SW480 (cell line): ENCODE measurements at regions not wholly inside any gene's neighbourhood (a gene's known extent, or its start where the extent isn't known, plus 50 kb on each side); places are given as distances from the start of the nearest gene placed in this dataset.
"Not testable (repeated sequence)": the region's sequence is repeated elsewhere in the genome, so short reads cannot be mapped to it uniquely, and the experiment has no call there.

Experiments
- DNase-seq: peaks from one replicate; pipeline ENCODE4 v3.0.0-alpha.2; 2016; ENCODE audit warnings: low spot score

DNA sequence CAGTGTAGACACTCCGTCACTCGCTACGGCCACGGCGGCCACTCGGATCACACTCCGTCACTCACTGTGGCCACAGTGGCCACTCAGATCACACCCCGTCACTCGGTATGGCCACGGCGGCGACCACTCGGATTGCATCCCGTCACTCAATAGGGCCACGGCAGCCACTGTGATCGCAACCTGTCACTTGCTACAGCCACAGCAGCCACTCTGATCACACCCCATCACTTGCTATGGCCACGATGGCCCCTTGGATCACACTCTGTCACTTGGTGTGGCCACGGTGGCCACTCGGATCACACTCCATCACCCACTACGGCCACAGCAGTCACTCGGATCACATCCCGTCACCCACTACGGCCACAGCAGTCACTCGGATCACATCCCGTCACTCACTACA is 175.3 kb downstream of the LAT start:
- DNase-seq = not testable (repeated sequence)

DNA sequence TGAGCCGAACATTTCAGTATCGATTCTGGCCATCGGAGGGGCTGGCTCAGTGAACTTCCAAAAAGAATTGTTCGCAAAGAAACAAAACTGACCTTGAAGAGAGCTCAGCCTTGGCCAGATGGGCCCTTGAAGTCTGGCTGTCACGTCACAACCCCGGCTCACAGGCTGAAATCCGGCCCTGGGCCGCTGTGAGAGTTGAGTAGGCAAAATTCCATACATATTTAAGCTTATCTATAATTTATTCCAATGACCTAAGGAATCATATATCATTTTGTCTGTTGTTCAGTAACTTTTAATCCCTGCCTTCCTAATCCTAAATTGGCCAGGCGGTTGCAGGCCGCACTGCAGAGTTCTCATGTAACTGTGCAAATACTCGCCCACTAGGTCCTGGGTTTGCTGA is 174.8 kb downstream of the LAT start:
- DNase-seq = not testable (repeated sequence)

DNA sequence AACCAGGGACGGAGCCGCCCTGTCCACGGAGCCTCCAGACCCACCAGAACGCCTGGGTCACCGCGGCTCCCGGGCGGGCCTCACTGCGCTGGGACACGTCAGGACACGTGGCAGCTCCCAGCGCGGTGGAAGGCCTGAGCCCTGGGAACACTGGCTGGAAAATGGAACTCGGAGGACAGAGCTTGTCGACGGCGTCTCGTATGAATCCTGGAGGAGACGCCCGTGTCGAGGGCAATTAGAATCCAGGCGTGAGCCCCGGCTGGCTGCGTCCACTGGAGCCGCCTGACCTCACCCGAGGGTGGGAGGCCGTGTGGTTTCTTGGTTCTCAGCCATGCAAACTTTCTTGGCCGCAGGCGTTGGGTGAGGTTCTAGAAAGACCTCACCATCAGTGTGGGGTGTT is 173.9 kb downstream of the LAT start:
- DNase-seq = no peak

DNA sequence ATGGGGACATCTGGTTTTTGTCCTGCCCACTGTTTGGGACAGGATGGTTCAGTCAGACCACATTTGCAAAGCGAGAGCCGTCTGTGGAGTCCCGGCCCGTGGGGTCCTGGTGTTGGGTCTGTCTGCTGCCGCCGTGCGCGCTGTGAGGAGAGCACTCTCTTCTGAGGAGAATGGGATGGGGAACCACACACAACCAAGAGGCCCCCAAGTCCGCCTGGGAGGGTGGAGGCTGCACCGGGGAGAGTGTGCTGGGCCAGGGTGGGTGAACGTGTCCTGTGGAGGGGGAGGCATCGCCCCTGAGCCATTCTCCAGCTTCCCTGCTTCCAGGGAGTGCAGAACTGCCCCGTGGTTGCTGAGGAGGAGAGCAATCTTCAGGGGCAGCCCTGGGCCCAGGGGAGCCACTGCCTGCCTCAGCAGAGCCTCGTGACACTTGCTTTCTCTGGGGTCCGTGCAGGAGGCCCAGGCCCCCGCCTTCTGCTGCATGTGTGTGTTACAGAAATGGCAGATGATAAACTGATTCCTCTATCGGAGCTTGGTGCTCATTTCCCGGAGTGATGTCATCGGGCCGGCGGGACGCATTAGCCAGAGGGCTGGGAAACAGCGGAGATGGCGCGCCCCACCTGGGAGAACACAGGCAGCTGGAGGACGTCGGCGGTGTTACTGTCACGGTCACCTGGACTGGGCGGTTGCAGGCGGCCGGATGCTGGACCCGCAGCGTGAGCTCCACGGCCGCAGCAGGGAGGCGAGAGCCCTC is 173.4 kb downstream of the LAT start:
- not testable (repeated sequence) for DNase-seq

DNA sequence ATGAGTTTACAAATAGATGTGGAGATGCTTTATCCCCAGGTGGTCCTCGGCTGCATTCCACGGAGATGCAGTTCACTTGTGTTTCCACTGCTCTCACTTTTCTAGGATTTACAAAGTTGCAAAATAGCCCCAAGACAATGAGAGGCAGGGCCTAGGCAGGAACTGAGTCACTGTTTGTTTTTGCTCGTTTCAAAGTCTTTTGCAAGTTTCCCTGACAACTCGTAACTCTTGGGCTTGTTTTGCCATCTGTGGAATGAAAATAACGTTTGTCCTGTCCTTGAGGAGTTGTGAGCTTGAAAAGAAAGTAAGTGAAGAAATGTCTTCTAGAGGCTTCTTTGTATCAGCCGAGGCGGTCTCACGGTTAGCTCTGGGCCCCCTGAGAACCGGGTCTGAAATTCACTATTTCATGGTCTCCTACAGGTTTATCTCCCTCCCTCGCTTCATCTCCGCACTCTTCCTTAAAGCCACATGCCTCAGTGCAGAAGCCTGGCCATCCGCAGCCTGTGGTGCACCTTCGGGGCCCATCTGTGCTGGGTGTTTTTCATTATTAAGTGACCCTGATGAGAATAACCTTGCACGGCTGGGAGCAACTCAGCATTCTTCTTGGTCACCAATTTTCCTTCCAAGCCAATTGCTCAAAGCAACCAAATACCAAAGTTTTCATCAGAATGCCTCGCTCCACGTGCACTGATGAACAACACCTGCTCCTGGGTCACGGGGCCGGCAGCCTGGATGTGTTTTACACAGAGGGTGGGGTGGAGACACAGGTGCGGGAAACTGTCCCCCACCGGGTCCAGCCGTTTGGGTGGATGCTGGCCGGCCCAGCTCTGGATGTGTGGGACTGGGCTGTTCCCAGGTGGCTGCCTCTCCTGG is 172.4 kb downstream of the LAT start:
- not testable (repeated sequence) for DNase-seq

DNA sequence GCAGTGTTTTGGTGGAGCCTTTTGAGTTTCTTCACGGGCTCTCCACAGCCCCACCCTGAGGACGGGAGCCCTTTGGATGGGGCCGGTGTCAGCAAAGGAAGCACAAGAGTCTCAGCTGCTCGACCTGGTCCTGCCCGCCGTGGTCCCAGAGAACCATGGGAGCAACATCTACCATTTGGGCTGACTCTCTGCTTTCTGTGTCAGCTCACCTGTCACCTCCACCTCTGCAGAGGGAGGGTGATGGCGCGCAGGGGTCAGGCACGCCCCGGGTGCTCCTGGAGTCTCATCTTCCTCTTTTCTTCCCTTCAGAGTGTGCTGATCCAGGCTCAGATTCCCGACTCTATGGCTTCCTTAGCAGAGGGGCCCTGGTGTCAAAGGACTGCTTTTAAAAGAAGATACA is 171.7 kb downstream of the LAT start:
- no peak for DNase-seq

DNA sequence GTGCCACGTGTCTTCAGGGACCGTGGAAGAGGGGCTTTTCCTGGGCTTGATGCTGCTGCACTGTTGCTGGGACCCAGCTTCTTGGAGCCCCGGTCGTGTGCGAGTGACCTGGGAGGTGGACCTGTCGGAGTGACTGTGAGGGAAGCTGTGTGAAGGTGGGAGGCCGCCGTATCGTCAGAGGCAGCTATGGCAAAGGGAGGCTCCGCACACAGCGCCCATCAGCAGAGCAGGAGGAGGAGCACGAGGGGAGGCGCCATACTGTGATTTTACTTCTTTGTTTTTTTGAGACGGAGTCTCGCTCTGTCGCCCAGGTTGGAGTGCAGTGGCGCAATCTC is 171.0 kb downstream of the LAT start:
- not testable (repeated sequence) for DNase-seq

DNA sequence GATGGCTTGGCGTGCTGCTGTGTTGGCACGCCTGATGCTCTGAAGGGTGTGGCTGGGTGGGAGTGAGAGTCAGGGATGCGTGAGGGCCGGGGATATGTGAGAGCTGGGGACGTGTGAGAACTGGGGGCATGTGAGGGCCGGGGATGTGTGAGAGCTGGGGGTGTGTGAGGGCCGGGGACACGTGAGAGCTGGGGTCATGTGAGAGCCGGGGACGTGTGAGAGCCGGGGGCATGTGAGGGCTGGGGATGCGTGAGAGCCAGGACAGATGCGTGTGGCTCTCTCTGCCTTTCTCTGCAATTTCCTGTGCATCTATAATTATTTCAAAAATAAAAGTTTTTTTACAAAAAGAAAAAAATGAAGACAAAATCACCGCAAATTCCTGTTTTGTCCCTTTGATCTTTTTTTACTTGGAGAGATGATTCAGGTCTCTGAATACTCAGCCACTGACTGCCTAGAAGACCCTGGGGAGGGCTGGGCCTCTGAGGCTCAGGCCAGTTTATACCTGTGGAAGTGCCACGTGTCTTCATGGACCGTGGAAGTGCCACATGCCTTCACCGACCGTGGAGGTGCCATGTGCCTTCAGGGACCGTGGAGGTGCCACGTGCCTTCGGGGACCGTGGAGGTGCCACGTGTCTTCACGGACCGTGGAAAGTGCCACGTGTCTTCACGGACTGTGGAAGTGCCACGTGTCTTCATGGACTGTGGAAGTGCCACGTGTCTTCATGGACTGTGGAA is 170.4 kb downstream of the LAT start:
- not testable (repeated sequence) for DNase-seq

DNA sequence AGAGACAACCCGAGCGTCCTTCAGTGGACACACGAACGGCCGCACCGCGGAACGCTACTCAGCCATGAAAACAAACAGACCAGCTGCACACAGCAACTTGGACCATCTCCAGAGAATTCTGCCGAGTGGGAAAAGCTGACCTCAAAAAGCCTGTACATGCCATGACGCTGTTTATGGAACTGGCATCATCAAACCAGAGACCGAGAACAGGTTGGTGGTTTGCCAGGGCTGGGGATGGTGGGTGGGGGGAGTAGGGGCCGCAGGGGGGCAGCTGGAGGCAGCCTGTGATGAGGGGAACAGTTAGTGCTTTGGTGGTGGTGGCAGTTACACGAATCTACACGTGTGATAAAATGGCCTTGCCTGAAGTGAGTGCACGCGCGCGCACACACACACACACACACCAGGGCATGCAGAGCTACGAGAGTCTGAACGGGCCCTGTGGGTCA is 169.8 kb downstream of the LAT start:
- no peak for DNase-seq

DNA sequence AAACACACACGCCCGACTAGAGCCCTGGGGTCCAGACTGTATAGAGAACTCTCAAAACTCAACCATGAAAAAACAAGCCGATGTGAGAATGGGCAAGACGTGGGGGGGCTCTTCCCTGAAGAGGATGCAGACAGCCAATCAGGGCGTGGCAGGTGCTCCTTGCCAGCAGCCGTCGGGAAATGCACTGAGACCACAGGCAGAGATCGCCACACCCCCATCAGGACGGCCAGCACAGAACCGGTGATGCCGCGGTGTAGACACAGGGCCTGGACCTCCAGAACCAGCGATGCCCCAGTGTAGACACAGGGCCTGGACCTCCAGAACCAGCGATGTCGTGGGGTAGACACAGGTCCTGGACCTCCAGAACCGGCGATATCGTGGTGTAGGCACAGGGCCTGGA is 169.2 kb downstream of the LAT start:
- DNase-seq = no peak

DNA sequence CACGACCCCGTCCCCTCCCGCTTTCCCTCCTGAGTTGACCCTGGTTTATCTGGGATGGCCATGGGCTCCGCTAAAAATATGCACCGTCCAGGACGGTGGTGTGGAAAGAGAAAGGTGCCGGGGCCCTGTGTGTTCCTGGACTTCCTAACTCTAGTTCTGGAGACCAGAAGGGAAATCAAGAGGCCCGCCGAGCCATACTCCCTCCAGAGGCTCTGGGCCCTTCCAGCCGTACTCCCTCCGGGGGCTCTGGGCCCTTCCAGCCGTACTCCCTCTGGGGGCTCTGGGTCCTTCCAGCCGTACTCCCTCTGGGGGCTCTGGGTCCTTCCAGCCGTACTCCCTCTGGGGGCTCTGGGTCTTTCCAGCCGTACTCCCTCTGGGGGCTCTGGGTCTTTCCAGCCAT is 168.5 kb downstream of the LAT start:
- DNase-seq = not testable (repeated sequence)

DNA sequence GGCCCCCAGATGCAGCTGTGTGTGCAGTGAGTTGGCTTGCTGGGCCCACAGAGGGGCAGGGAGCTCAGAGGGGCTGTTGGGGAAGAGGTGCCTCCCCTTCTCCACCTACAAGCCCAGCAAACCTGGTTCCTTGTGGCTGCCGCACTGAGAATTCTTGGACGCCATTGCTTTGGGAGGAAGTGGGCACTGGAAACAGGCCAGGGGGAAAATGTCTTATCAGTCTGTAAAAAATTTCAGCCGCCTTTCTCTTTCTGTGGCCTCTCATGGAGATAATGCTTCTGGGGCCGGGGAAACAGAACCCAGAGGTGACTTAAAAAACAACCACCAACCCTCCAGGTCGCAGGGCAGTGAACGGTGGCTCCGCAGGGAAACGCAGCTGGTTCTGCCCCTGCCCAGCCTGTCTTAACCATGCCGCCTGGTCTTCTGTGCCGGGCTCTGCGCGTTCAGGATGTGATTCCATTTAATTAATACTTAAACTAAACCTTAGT is 167.7 kb downstream of the LAT start:
- DNase-seq = not testable (repeated sequence)

DNA sequence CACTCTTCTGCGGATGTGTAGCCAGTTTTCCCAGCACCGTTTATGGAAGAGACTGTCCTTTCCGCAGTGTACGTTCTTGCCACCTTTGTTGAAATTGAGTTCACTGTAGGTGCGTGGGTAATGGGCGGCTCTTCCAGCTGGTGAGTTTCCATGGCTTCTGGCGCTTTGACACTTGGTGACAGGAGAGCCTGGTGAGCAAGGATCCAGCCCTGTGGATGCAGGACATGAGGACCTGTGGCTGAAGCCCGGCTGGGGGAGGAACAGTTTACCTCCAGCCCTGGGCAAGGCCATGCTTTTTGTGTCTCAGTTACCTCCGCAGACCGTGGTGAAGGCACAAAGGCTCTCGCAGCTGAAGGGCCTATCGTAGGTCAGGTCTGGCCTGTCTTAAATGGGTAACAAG is 166.5 kb downstream of the LAT start:
- no peak for DNase-seq

DNA sequence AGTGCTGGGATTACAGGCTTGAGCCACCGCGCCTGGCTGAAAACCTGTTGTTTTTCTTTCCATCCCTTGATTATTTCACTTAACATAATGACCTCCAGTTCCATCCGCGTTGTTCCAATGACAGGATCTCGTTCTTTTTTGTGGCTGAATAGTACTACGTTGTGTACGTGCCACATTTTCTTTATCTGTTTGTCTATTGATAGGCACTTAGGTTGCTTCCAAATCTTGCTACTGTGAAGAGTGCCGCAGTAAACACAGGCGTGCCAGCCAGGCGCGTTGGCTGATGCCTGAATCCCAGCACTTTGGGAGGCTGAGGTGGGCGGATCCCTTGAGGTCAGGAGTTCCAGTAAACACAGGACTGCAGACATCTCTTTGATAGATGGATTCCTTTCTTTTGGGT is 165.1 kb downstream of the LAT start:
- not testable (repeated sequence) for DNase-seq

DNA sequence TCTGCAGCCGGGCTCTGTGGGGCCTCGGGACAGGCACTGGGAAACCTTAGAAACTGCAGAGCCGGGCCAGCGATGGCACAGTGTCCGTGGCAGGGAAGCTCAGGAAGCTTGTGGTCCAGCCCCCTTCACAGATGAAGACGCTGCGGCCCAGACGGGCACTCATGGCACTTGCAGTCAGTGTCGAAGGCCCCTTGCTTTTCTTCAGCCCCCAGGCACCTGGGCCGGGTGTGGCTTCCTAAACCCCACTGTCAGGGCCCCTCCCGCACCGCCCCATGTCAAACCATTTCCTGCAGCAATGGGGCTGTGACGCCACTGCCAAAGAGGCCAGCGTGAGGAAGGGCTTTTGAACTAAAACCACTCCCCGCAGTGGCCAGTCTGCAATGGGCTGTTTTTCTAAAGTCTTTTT is 164.0 kb downstream of the LAT start:
- DNase-seq = no peak

DNA sequence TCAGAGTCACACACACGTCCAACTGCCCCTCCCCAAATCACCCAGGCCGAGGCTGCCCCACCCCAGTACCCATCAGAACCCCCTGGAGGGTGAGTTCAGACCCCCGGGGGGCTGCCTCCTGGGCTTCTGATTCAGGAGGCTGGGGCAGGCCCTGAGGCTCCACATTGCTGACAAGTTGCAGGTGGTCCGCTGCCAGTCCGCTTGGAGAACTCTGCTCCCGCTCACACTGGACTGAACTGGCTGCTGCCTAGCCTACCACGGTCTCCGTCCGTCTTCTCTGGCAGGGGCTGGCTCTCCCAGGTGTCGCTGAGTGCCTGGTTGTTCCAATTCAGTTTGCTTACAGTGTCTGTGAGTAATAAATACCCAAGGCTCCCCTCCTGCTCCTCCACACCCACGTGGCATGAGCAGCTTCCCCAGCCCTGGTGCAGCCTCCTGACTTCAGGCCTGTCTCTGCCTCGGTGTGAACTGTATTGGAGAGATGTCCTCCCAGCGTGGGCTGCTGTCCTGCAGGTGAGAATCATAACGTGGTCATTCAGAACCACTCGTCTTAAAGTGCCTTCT is 163.4 kb downstream of the LAT start:
- DNase-seq = no peak

DNA sequence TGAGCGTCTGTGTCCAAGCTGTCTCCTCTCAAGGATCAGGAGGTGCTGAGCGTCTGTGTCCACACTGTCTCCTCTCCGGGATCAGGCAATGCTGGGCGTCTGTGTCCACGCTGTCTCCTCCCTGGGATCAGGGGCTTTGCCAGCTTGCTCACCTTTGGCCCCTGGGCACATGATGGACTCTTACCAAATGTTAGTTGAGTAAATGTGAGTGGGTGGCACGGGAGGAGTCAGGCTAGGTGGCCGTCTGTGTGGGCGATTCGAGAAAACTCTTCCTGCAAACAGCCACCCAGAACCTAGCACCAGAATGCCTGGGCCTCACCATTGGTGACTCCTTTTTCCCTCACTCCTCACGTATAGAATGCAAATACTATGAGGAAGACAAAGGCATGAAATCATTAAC is 162.9 kb downstream of the LAT start:
- not testable (repeated sequence) for DNase-seq

DNA sequence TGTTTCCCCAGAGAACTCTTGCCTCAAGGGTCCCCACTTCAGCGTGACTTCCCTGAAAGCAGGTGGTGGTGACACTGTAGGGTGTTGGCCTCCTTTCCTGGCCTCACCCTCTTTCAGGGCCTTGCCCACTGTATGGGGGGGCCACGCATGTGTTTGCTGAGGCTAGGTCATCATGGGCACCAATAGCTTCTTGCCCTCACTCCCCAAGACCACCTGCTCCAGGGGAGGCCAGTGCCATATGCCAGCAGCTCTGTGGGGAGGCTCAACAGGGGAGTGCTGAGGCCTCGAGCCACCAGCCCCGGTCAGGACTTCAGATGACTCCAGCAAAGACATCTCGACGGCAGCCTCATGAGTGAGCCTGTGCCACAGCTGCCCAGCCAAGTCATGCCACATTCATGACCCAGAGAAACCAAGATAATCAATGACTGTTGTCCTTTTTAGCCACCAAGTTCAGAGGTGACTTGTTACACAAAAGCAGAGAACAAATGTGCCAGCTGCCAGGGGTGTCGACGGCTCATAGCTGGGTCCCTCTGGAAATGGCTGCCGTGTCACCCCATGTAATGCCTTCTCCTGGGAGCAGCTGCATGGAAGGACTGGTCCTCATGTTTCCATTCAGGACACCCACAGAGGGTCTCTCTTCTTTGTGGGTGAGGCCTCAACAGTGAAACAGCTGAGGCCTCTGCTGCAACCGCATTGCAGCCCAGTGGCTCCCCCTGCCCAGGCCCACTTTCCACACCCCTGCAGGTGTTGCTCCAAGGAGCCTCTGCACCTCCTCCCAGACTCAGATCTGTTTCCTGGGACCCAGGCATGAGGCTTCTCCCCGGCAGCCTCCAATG is 162.2 kb downstream of the LAT start:
- DNase-seq = not testable (repeated sequence)

DNA sequence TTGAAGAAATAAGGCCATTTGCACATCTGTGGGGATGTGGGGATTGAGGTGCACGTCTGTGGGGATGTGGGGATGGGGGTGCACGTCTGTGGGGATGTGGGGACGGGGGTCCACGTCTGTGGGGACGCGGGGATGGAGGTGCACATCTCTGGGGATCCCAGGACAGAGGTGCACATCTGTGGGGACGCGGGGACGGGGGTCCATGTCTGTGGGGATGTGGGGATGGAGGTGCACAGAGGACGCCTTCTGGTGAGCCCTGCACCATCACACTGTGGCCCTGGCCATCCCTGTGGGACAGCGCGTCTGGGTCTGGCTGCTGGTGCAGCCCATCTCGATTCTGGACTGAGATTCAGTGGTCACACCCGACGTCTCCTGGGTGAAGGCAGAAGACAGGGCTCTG is 161.4 kb downstream of the LAT start:
- no peak for DNase-seq

DNA sequence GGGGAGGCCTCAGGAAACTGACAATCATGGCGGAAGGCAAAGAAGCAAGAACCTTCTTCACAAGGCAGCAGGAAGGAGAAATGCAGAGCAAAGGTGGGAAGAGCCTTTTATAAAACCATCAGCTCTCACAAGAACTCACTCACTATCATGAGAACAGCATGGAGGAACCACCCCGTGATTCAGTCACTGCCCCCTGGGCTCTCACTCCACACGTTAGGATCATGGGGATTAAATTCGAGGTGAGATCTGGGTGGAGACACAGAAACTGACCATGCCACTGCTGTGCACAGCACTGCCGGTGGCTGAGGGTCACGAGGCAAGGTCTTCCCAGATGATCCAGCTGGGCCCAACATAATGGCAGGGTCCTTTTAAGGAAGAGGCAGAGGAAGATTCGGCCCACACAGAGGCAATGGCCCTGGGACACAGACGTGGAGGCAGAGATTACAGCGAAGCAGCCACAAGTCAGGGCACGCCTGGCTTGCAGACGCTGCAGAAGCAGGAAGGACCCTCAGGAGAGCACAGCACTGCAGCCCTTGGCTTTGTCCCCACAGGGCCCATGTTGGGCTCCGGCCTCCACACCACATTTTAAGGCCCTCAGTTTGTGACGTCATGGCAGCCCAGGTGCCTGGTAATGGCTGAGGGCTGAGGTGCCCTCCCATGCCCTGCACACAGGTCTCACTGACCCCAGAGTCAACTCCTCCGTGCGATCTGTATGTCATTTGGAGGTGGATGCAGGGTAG is 160.8 kb downstream of the LAT start:
- DNase-seq = not testable (repeated sequence)

DNA sequence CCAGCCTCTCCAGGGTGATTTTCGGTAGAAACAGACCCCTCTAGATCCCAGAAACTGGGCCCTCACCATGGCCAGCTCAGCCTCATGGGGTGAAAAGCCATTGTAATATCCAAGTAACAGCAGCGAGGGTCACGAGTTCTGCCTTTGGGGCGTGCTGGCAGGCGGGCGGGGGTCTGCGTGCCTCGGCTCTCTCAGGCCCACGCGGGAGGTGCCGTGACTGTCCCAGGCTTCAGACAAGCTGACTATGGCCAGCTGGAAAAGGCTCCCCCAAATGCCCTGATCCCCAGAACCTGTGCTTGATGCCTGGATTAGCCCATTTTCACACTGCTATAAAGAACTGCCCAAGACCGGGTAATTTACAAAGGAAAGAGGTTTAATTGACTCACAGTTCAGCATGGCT is 160.2 kb downstream of the LAT start:
- not testable (repeated sequence) for DNase-seq
